Breast epithelium (tissue), 3 donors: ENCODE measurements at regions not wholly inside any gene's neighbourhood (a gene's known extent, or its start where the extent isn't known, plus 50 kb on each side); places are given as distances from the start of the nearest gene placed in this dataset.

ENCODE experiments used
- CTCF ChIP-seq, 3 donors: fragments of 450-650 bp; IDR thresholded peaks; one replicate each; pipeline ENCODE4 v1.5.1; 2016 to 2017; ENCODE audit warnings: antibody characterized with exemption in 3 of 3, mild to moderate bottlenecking in 3 of 3, moderate library complexity in 3 of 3
- POLR2AphosphoS5 ChIP-seq, 3 donors: sonication (generic); formaldehyde crosslinking; IDR thresholded peaks; one replicate each; pipeline ENCODE4 v1.6.1; 2017; ENCODE audit warnings: antibody characterized with exemption in 3 of 3

GRCh38 chr5:34554641-34555040 is 101.5 kb upstream of the RAI14 start:
- TF ChIP-seq POLR2AphosphoS5 (IDR thresholded peaks at IDR 0.05) (no peak), CTCF (IDR thresholded peaks at IDR 0.05) (no peak)
